IMR-90 (cell line): ENCODE measurements at regions not wholly inside any gene's neighbourhood (a gene's known extent, or its start where the extent isn't known, plus 50 kb on each side); places are given as distances from the start of the nearest gene placed in this dataset.

Experiments
- ATAC-seq: fragments of 200-7000 bp; cut with Tn5 transposase; 2 replicates; pipeline ENCODE4 v1.9.1; 2020; ENCODE audit warnings: low read depth, mild to moderate bottlenecking, moderate library complexity
- BruUV-seq: library from RNA; stranded (reverse); fragments of 400-500 nt; replicated peaks from 2 replicates; lab custom pipeline; 2021; lab: Mats Ljungman, UMichigan
- CTCF ChIA-PET: fragments of 300-600 bp; formaldehyde crosslinking; extraction: SDS; loops from one replicate; lab custom pipeline; 2021; ENCODE audit warnings: antibody characterized with exemption; lab: Yijun Ruan, JAX
- POLR2A ChIA-PET: fragments of 300-600 bp; sonication (Branson Sonifier 250); formaldehyde crosslinking; loops from one replicate; lab custom pipeline; 2022; ENCODE audit warnings: antibody characterized with exemption; ENCODE audit not compliant: unreplicated experiment; lab: Charles Lee
- DNase-seq: peaks from one replicate; pipeline ENCODE4 v3.0.0; 2013
- H2AFZ ChIP-seq: replicated peaks from 2 replicates; pipeline ENCODE3; 2013; ENCODE audit warnings: low read length, mild to moderate bottlenecking; ENCODE audit not compliant: poor library complexity
- H2AK5ac ChIP-seq: 2 replicates; pipeline ENCODE4 v1.6.1; 2013; ENCODE audit warnings: low read depth, low read length, inconsistent platforms
- H2AK9ac ChIP-seq: replicated peaks from 2 replicates; pipeline ENCODE3; 2013; ENCODE audit warnings: mild to moderate bottlenecking, low read depth, low read length, moderate library complexity; ENCODE audit not compliant: poor library complexity
- H2BK120ac ChIP-seq: 2 replicates; pipeline ENCODE4 v1.6.1; 2013; ENCODE audit warnings: low read depth, low read length, inconsistent platforms
- H2BK15ac ChIP-seq: 3 replicates; pipeline ENCODE4 v1.6.1; 2013; ENCODE audit warnings: low read depth, low read length, inconsistent platforms
- H2BK20ac ChIP-seq: 2 replicates; pipeline ENCODE4 v1.6.1; 2013; ENCODE audit warnings: low read depth, mild to moderate bottlenecking, inconsistent platforms, low read length, moderate library complexity
- H2BK5ac ChIP-seq: 2 replicates; pipeline ENCODE4 v1.6.1; 2013; ENCODE audit warnings: mild to moderate bottlenecking, low read depth, low read length, inconsistent platforms; ENCODE audit not compliant: poor library complexity, severe bottlenecking
- H3K14ac ChIP-seq: replicated peaks from 2 replicates; pipeline ENCODE4 v1.6.1; 2013; ENCODE audit warnings: low read depth, low read length, inconsistent platforms
- H3K18ac ChIP-seq: 2 replicates; pipeline ENCODE4 v1.6.1; 2013; ENCODE audit warnings: low read depth, low read length, control low read depth
- H3K23ac ChIP-seq: 2 replicates; pipeline ENCODE4 v1.6.1; 2013; ENCODE audit warnings: low read depth, low read length, inconsistent platforms
- H3K27ac ChIP-seq: 2 replicates; pipeline ENCODE4 v1.5.1; 2013; ENCODE audit warnings: mild to moderate bottlenecking, control low read depth, low read length; ENCODE audit not compliant: insufficient read depth
- H3K27me3 ChIP-seq: 2 replicates; pipeline ENCODE4 v1.6.1; 2013; ENCODE audit warnings: low read length; ENCODE audit not compliant: control insufficient read depth, insufficient read depth
- H3K36me3 ChIP-seq: 2 replicates; pipeline ENCODE4 v1.6.1; 2013; ENCODE audit warnings: low read length, mixed read lengths; ENCODE audit not compliant: control insufficient read depth, insufficient read depth
- H3K4ac ChIP-seq: 2 replicates; pipeline ENCODE4 v1.6.1; 2013; ENCODE audit warnings: low read depth, low read length, inconsistent platforms
- H3K4me1 ChIP-seq: 2 replicates; pipeline ENCODE4 v1.6.1; 2013; ENCODE audit warnings: low read length, mixed read lengths; ENCODE audit not compliant: control insufficient read depth, insufficient read depth
- H3K4me2 ChIP-seq: 2 replicates; pipeline ENCODE4 v1.6.1; 2013; ENCODE audit warnings: low read depth, mild to moderate bottlenecking, control low read depth, low read length, moderate library complexity
- H3K4me3 ChIP-seq: 2 replicates; pipeline ENCODE4 v1.5.1; 2013; ENCODE audit warnings: low read depth, mild to moderate bottlenecking, control low read depth, low read length, moderate library complexity; ENCODE audit not compliant: insufficient read depth
- H3K56ac ChIP-seq: 2 replicates; pipeline ENCODE4 v1.6.1; 2013; ENCODE audit warnings: low read length, inconsistent platforms; ENCODE audit not compliant: insufficient read depth; ENCODE audit errors: extremely low read depth
- H3K79me1 ChIP-seq, 2 experiments: 2 replicates each; pipeline ENCODE4 v1.6.1; 2013; ENCODE audit warnings: low read length in 2 of 2, inconsistent platforms in 1 of 2, low read depth in 1 of 2
- H3K9ac ChIP-seq: 2 replicates; pipeline ENCODE4 v1.6.1; 2013; ENCODE audit warnings: low read depth, low read length, control low read depth
- H3K9me1 ChIP-seq: 2 replicates; pipeline ENCODE4 v1.6.1; 2013; ENCODE audit warnings: low read length, inconsistent platforms; ENCODE audit not compliant: insufficient read depth
- H3K9me3 ChIP-seq: 2 replicates; pipeline ENCODE4 v1.6.1; 2013; ENCODE audit warnings: low read length; ENCODE audit not compliant: control insufficient read depth, insufficient read depth
- H4K20me1 ChIP-seq: 2 replicates; pipeline ENCODE4 v1.6.1; 2013; ENCODE audit warnings: low read length, inconsistent platforms; ENCODE audit not compliant: insufficient read depth
- H4K5ac ChIP-seq: 2 replicates; pipeline ENCODE4 v1.6.1; 2013; ENCODE audit warnings: mild to moderate bottlenecking, low read depth, low read length, control low read depth
- H4K8ac ChIP-seq, 2 experiments: 2 replicates each; pipeline ENCODE4 v1.6.1; 2013; ENCODE audit warnings: low read depth in 2 of 2, low read length in 2 of 2, control low read depth in 1 of 2, inconsistent platforms in 1 of 2
- H4K91ac ChIP-seq: 2 replicates; pipeline ENCODE4 v1.6.1; 2013; ENCODE audit warnings: low read depth, low read length, inconsistent platforms; ENCODE audit not compliant: insufficient read depth
- BHLHE40 ChIP-seq: fragments of 150-350 bp; IDR thresholded peaks from 2 replicates; pipeline ENCODE4 v1.6.1; 2016; ENCODE audit warnings: mild to moderate bottlenecking, low read depth, low read length
- CEBPB ChIP-seq: IDR thresholded peaks from 2 replicates; pipeline ENCODE4 v1.6.1; 2012; ENCODE audit warnings: low read depth, low read length, improper control_type of control experiment
- CHD1 ChIP-seq: IDR thresholded peaks from 2 replicates; pipeline ENCODE4 v1.6.1; 2012; ENCODE audit warnings: low read depth, low read length, improper control_type of control experiment
- CTCF ChIP-seq: conservative IDR thresholded peaks from 2 replicates; pipeline ENCODE4 v1.5.1; 2012; ENCODE audit warnings: mild to moderate bottlenecking, low read depth, low read length, improper control_type of control experiment
- ELK1 ChIP-seq: fragments of 150-350 bp; IDR thresholded peaks from 2 replicates; pipeline ENCODE4 v1.6.1; 2016; ENCODE audit warnings: low read depth, mild to moderate bottlenecking, low read length, moderate library complexity, borderline replicate concordance
- FOS ChIP-seq: fragments of 150-350 bp; IDR thresholded peaks from 2 replicates; pipeline ENCODE4 v1.6.1; 2016; ENCODE audit warnings: low read depth, low read length
- MAFK ChIP-seq: IDR thresholded peaks from 2 replicates; pipeline ENCODE4 v1.6.1; 2012; ENCODE audit warnings: low read depth, low read length, improper control_type of control experiment
- MAZ ChIP-seq: IDR thresholded peaks from 2 replicates; pipeline ENCODE4 v1.6.1; 2012; ENCODE audit warnings: low read depth, mild to moderate bottlenecking, low read length, improper control_type of control experiment, moderate library complexity, borderline replicate concordance
- MXI1 ChIP-seq: IDR thresholded peaks from 2 replicates; pipeline ENCODE4 v1.6.1; 2012; ENCODE audit warnings: low read depth, mild to moderate bottlenecking, low read length, moderate library complexity, borderline replicate concordance
- NFE2L2 ChIP-seq: fragments of 150-350 bp; IDR thresholded peaks from 2 replicates; pipeline ENCODE4 v1.6.1; 2016; ENCODE audit warnings: low read depth, mild to moderate bottlenecking, low read length
- POLR2A ChIP-seq: IDR thresholded peaks from 2 replicates; pipeline ENCODE4 v1.6.1; 2012; ENCODE audit warnings: mild to moderate bottlenecking, low read depth, low read length
- RAD21 ChIP-seq: IDR thresholded peaks from 2 replicates; pipeline ENCODE4 v1.6.1; 2012; ENCODE audit warnings: low read length, improper control_type of control experiment
- RCOR1 ChIP-seq: IDR thresholded peaks from 2 replicates; pipeline ENCODE4 v1.6.1; 2012; ENCODE audit warnings: mild to moderate bottlenecking, low read length, improper control_type of control experiment; ENCODE audit not compliant: insufficient replicate concordance
- RFX5 ChIP-seq: IDR thresholded peaks from 2 replicates; pipeline ENCODE4 v1.8.0; 2012; ENCODE audit warnings: low read depth, mild to moderate bottlenecking, low read length, moderate library complexity
- SMC3 ChIP-seq: fragments of 150-350 bp; IDR thresholded peaks from 2 replicates; pipeline ENCODE4 v1.6.1; 2016; ENCODE audit warnings: low read depth, mild to moderate bottlenecking, antibody characterized with exemption, low read length, moderate library complexity
- USF2 ChIP-seq: fragments of 150-350 bp; IDR thresholded peaks from 2 replicates; pipeline ENCODE4 v1.6.1; 2017; ENCODE audit warnings: mild to moderate bottlenecking, antibody characterized with exemption, low read length, low read depth
- WGBS, 2 experiments: methylation state at CpG; one replicate each; pipeline versions ENCODE4 v1.1.5 to v1.1.7; 2013; ENCODE audit warnings: missing lambda C conversion rate in 2 of 2; ENCODE audit not compliant: insufficient read length in 1 of 2; ENCODE audit errors: extremely low coverage in 2 of 2; 5-methylcytosine and 5-hydroxymethylcytosine counted together
- dilution Hi-C: fragments of 300-500 bp; cut with HindIII; formaldehyde crosslinking; loops from one replicate; pipeline ENCODE4 v1.14.3; 2018; ENCODE audit warnings: low sequenced_read_pairs; ENCODE audit not compliant: unreplicated experiment
- in situ Hi-C: fragments of 300-500 bp; cut with MboI; formaldehyde crosslinking; loops from 3 replicates; pipeline ENCODE4 v1.14.3; 2019; ENCODE audit warnings: low sequenced_read_pairs, inconsistent platforms, mixed read lengths
- intact Hi-C: fragments of 100-400 bp; cut with micrococcal nuclease; formaldehyde crosslinking; loops from 2 replicates; pipeline ENCODE4 v1.10.0; 2022

DNA sequence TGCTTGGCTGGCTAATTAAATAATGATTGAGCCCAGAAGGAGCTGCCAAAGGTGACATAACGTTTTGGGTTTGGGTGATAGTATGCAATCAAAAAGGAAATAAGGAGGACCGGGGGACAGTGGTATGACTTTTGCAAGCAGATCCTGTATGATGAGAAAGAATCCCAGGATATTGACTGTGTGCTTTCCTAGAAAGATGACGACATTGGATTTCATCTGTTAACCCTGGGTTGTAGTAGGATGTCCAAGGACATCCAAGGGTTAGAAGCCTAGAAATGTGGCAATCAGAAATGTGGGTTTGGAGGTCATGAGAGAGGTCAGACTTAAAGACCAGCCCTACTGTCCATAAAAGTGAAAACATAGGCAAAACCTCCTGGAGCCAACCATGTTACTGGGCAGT, 50.3 kb upstream of the HMHB1 start:
- dilution Hi-C loops: no loop called here
- Histone ChIP-seq H3K27ac (no peak overlapping the region), H2BK5ac (no peak overlapping the region), H3K4ac (no peak overlapping the region), H2BK20ac (no peak overlapping the region), H3K4me1 (peaks cover 10% of the 10 kb centered on the region), H2BK15ac (no peak overlapping the region), H3K4me3 (no peak overlapping the region), H4K8ac (no peak overlapping the region), H3K9ac (no peak overlapping the region), H3K4me2 (no peak overlapping the region), H2AK5ac (no peak overlapping the region), H3K27me3 (no peaks in the 10 kb centered on the region), H3K36me3 (no peaks in the 10 kb centered on the region), H3K23ac (no peak overlapping the region), H3K18ac (no peak overlapping the region), H4K91ac (no peak overlapping the region), H3K9me1 (no peaks in the 10 kb centered on the region), H4K5ac (no peak overlapping the region), H3K79me1 (no peaks in the 10 kb centered on the region), H4K20me1 (no peaks in the 10 kb centered on the region), H2AK9ac (no peak overlapping the region), H3K14ac (no peak overlapping the region), H2AFZ (no peak overlapping the region), H3K56ac (no peak overlapping the region), H2BK120ac (no peak overlapping the region), H3K9me3 (no peaks in the 10 kb centered on the region)
- ChIA-PET POLR2A (no interaction called here), CTCF (no interaction called here)
- no peak for DNase-seq
- intact Hi-C loops: no loop called here
- no TSS peak for BruUV-seq
- in situ Hi-C loops: no loop called here
- WGBS, 2 experiments: 80% methylated on average over 1 of the region's 3 CpGs; no CpG with 5 or more reads in 1 of the 2 experiments
- no peak for ATAC-seq
- TF ChIP-seq ELK1: no peak
- no peak for TF ChIP-seq CHD1
- TF ChIP-seq MAFK: no peak
- TF ChIP-seq RAD21: no peak
- no peak for TF ChIP-seq BHLHE40
- no peak for TF ChIP-seq NFE2L2
- no peak for TF ChIP-seq RCOR1
- TF ChIP-seq SMC3: no peak
- TF ChIP-seq FOS: no peak
- TF ChIP-seq USF2: no peak
- TF ChIP-seq MXI1: no peak
- no peak for TF ChIP-seq CEBPB
- no peak for TF ChIP-seq CTCF
- no peak for TF ChIP-seq RFX5
- no peak for TF ChIP-seq POLR2A
- TF ChIP-seq MAZ: no peak
